KMS-11 (cell line): ENCODE measurements at regions not wholly inside any gene's neighbourhood (a gene's known extent, or its start where the extent isn't known, plus 50 kb on each side); places are given as distances from the start of the nearest gene placed in this dataset.
"Not testable (repeated sequence)": the region's sequence is repeated elsewhere in the genome, so short reads cannot be mapped to it uniquely, and the experiment has no call there.

ENCODE experiments used
- H2AFZ ChIP-seq: fragments of 200-600 bp; sonication (generic); 2 replicates; pipeline ENCODE4 v1.6.1; 2016; ENCODE audit warnings: antibody characterized with exemption, mixed run types, low read depth
- H3K27ac ChIP-seq: fragments of 200-600 bp; sonication (generic); 2 replicates; pipeline ENCODE4 v1.6.1; 2016; ENCODE audit warnings: mild to moderate bottlenecking, mixed run types
- H3K27me3 ChIP-seq: fragments of 200-600 bp; sonication (generic); 2 replicates; pipeline ENCODE4 v1.6.1; 2017; ENCODE audit warnings: mild to moderate bottlenecking, low read depth, mixed run types, moderate library complexity; ENCODE audit not compliant: insufficient read depth
- H3K36me3 ChIP-seq: fragments of 200-600 bp; sonication (generic); 2 replicates; pipeline ENCODE4 v1.6.1; 2017; ENCODE audit warnings: mild to moderate bottlenecking, mixed run types; ENCODE audit not compliant: insufficient read depth
- H3K4me1 ChIP-seq: fragments of 200-600 bp; sonication (generic); 2 replicates; pipeline ENCODE4 v1.6.1; 2016; ENCODE audit warnings: mild to moderate bottlenecking, low read depth, mixed run types; ENCODE audit not compliant: poor library complexity, severe bottlenecking
- H3K4me2 ChIP-seq: fragments of 200-600 bp; sonication (generic); 2 replicates; pipeline ENCODE4 v1.7.0; 2016; ENCODE audit warnings: mild to moderate bottlenecking, mixed run types
- H3K4me3 ChIP-seq: fragments of 200-600 bp; sonication (generic); IDR thresholded peaks from 2 replicates; pipeline ENCODE4 v1.6.1; 2017; ENCODE audit warnings: low read depth, low read length, mixed read lengths; ENCODE audit not compliant: insufficient read depth
- H3K79me2 ChIP-seq: fragments of 200-600 bp; sonication (generic); 2 replicates; pipeline ENCODE4 v1.6.1; 2016; ENCODE audit warnings: low read depth, mixed run types; ENCODE audit not compliant: insufficient read depth
- H3K9ac ChIP-seq: fragments of 200-600 bp; sonication (generic); 2 replicates; pipeline ENCODE4 v1.6.1; 2016; ENCODE audit warnings: mild to moderate bottlenecking, mixed run types
- H4K20me1 ChIP-seq: fragments of 200-600 bp; sonication (generic); 2 replicates; pipeline ENCODE4 v1.6.1; 2016; ENCODE audit warnings: mild to moderate bottlenecking, mixed run types; ENCODE audit not compliant: insufficient read depth
- TF ChIP-seq, protein P1 (sequence below): fragments of 200-600 bp; sonication (generic); conservative IDR thresholded peaks from 2 replicates; pipeline ENCODE4 v1.6.1; 2017; ENCODE audit warnings: low read depth, mild to moderate bottlenecking, antibody characterized with exemption, low read length, moderate library complexity, mixed read lengths

DNA sequence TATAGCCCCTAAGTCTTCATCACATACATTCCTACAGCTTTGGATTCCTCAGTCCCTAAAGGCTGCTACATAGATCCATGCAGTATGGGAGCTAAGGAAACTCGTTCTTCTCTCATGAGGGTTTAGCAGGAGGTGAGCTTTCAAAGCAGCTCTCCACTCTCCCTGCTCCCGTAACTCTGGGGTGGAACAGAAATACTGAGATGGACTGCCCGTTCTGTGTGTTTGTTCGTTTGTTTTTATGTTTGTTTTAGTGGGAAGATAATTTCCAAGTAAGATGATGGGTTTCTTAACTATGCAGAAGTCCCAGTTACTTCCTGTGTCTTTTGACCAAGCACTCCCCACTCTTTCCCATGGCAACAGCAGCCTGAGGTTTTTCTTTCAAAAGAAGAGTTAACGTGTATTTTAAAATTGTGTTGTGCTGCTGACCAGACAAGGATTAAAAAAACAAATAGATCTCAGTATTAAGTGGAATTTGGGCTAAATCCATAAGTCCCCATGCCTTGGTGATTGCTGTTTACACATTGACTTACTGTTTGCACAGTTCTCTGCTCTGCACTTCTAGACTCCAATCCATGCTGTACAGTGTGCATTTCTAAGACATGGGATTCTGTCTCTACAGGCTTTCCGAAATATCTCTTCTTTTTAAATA is 156.4 kb upstream of the SH3BP4 start:
- Histone ChIP-seq H3K27me3 (no peaks in the 10 kb centered on the region), H3K36me3 (no peaks in the 10 kb centered on the region), H3K79me2 (no peaks in the 10 kb centered on the region), H3K4me3 (no peak overlapping the region), H4K20me1 (no peaks in the 10 kb centered on the region), H2AFZ (no peak overlapping the region), H3K27ac (no peak overlapping the region), H3K4me1 (no peaks in the 10 kb centered on the region), H3K9ac (no peak overlapping the region), H3K4me2 (no peak overlapping the region)
- TF ChIP-seq, protein P1, sequence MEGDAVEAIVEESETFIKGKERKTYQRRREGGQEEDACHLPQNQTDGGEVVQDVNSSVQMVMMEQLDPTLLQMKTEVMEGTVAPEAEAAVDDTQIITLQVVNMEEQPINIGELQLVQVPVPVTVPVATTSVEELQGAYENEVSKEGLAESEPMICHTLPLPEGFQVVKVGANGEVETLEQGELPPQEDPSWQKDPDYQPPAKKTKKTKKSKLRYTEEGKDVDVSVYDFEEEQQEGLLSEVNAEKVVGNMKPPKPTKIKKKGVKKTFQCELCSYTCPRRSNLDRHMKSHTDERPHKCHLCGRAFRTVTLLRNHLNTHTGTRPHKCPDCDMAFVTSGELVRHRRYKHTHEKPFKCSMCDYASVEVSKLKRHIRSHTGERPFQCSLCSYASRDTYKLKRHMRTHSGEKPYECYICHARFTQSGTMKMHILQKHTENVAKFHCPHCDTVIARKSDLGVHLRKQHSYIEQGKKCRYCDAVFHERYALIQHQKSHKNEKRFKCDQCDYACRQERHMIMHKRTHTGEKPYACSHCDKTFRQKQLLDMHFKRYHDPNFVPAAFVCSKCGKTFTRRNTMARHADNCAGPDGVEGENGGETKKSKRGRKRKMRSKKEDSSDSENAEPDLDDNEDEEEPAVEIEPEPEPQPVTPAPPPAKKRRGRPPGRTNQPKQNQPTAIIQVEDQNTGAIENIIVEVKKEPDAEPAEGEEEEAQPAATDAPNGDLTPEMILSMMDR = no peak

- Histone ChIP-seq H3K4me1 (no peaks in the 10 kb centered on the region), H3K36me3 (no peaks in the 10 kb centered on the region), H3K79me2 (no peaks in the 10 kb centered on the region), H4K20me1 (no peaks in the 10 kb centered on the region), H2AFZ (no peak overlapping the region), H3K4me2 (no peak overlapping the region), H3K9ac (no peak overlapping the region), H3K27me3 (no peaks in the 10 kb centered on the region), H3K4me3 (no peak overlapping the region), H3K27ac (no peak overlapping the region)
- TF ChIP-seq, protein P1 = no peak
Observed at GRCh38 chr2:234794866-234795265, 157.0 kb upstream of the SH3BP4 start.

DNA sequence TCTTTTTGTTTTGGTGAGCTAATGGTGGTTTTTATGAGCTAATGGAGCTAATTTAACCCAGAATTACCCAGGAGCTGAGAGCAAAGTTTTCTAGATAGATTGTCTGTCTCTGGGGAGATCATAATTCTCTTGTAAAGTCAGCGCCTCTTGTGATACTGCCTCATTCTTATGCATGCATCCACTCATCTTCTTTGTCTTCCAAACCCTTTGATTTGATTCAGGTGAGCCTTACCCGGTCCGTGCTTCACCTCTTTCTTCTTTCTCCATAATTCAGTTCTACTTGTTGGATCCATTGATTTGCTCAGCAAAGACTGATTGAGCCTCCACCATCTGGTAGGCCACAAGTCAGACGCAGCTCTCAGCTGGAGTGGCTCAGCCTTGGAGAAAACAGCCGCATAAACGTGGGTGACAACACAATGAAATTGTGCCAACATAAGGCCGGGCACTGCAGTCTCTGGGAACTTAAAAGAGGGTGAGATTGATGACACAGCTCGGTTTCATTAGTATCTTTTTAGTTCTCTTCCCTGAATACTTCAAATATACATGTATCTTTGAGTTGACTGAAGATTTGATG is 158.5 kb upstream of the SH3BP4 start:
- H3K9ac ChIP-seq = no peak overlapping the region
- no peak overlapping the region for H3K27ac ChIP-seq
- no peak overlapping the region for H3K4me2 ChIP-seq
- H3K4me3 ChIP-seq = no peak overlapping the region
- no peaks in the 10 kb centered on the region for H3K4me1 ChIP-seq
- H4K20me1 ChIP-seq = no peaks in the 10 kb centered on the region
- H3K79me2 ChIP-seq = no peaks in the 10 kb centered on the region
- TF ChIP-seq, protein P1 = no peak
- H3K36me3 ChIP-seq = no peaks in the 10 kb centered on the region
- no peak overlapping the region for H2AFZ ChIP-seq
- no peaks in the 10 kb centered on the region for H3K27me3 ChIP-seq

DNA sequence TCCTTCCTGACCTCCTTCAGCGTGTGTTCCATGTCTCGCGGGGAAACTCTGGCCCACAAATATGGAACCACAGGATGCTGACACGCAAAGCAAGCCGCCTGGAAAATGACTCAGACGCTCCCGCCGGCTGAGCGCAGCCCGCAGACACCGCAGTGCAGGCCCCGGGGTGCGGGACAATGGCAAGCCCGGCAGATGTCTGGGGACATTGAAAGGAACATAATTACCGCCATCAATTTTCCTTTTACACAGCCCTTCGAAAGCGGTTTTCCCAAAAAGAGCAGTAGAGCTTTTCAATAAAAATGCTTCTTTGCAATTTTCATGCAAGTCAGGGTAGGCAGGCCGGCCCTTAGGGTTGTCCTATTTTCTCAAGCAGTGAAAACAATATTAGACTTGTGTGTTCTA is 159.2 kb upstream of the SH3BP4 start:
- H3K27me3 ChIP-seq = no peaks in the 10 kb centered on the region
- H4K20me1 ChIP-seq = no peaks in the 10 kb centered on the region
- no peak overlapping the region for H3K27ac ChIP-seq
- no peaks in the 10 kb centered on the region for H3K79me2 ChIP-seq
- TF ChIP-seq, protein P1 = no peak
- H3K4me2 ChIP-seq = no peak overlapping the region
- H2AFZ ChIP-seq = no peak overlapping the region
- no peaks in the 10 kb centered on the region for H3K4me1 ChIP-seq
- no peak overlapping the region for H3K9ac ChIP-seq
- H3K36me3 ChIP-seq = no peaks in the 10 kb centered on the region
- H3K4me3 ChIP-seq = no peak overlapping the region

DNA sequence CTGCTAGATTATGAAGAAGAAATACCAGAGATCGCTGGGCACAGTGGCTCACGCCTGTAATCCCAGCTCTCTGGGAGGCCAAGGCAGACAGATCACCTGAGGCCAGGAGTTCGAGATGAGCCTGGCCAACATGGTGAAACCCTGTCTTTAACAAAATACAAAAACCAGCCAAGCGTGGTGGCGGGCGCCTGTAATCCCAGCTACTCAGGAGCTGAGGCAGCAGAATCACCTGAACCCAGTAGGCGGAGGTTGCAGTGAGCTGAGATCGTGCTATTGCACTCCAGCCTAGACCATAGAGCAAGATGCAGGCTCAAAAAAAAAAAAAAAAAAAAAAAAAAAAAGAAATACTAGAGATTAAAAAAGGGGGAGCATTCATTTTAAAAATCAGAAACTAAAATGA is 159.7 kb upstream of the SH3BP4 start:
- not testable (repeated sequence) for H2AFZ ChIP-seq, H3K27ac ChIP-seq, H4K20me1 ChIP-seq, H3K36me3 ChIP-seq, H3K4me2 ChIP-seq, H3K27me3 ChIP-seq, H3K79me2 ChIP-seq, H3K4me3 ChIP-seq, H3K9ac ChIP-seq, H3K4me1 ChIP-seq
